HL-60 (cell line): ENCODE measurements at regions not wholly inside any gene's neighbourhood (a gene's known extent, or its start where the extent isn't known, plus 50 kb on each side); places are given as distances from the start of the nearest gene placed in this dataset.

ENCODE experiments used
- DNase-seq, 2 experiments: peaks; one replicate each; pipeline ENCODE4 v3.0.0-alpha.2; 2010 to 2020; ENCODE audit warnings: low read depth in 1 of 2, low spot score in 1 of 2
- H3K27ac ChIP-seq: fragments of 250-450 bp; sonication (Bioruptor Pico); replicated peaks from 2 replicates; pipeline ENCODE4 v1.5.1; 2020; ENCODE audit warnings: mild to moderate bottlenecking, moderate library complexity
- H3K27me3 ChIP-seq: fragments of 250-450 bp; sonication (Bioruptor Pico); 2 replicates; pipeline ENCODE4 v1.5.1; 2021; ENCODE audit warnings: mild to moderate bottlenecking, moderate library complexity; ENCODE audit not compliant: insufficient read depth, poor library complexity, severe bottlenecking
- H3K4me3 ChIP-seq: replicated peaks from 2 replicates; pipeline ENCODE4 v1.5.1; 2011; ENCODE audit warnings: mild to moderate bottlenecking, control low read depth, low read length; ENCODE audit not compliant: insufficient read depth
- CTCF ChIP-seq: IDR thresholded peaks from one replicate; pipeline ENCODE4 v1.5.1; 2011; ENCODE audit warnings: low read length, control low read depth, inconsistent platforms; ENCODE audit not compliant: insufficient read depth
- GABPA ChIP-seq: IDR thresholded peaks from 2 replicates; pipeline ENCODE4 v1.6.1; 2012; ENCODE audit warnings: low read depth
- POLR2AphosphoS5 ChIP-seq: IDR thresholded peaks from 2 replicates; pipeline ENCODE4 v1.6.1; 2012; ENCODE audit warnings: low read depth
- REST ChIP-seq: IDR thresholded peaks from 2 replicates; pipeline ENCODE4 v1.6.1; 2012; ENCODE audit warnings: low read depth; ENCODE audit not compliant: insufficient replicate concordance
- SPI1 ChIP-seq: IDR thresholded peaks from 2 replicates; pipeline ENCODE4 v1.6.1; 2012; ENCODE audit warnings: low read depth, mild to moderate bottlenecking, borderline replicate concordance

DNA sequence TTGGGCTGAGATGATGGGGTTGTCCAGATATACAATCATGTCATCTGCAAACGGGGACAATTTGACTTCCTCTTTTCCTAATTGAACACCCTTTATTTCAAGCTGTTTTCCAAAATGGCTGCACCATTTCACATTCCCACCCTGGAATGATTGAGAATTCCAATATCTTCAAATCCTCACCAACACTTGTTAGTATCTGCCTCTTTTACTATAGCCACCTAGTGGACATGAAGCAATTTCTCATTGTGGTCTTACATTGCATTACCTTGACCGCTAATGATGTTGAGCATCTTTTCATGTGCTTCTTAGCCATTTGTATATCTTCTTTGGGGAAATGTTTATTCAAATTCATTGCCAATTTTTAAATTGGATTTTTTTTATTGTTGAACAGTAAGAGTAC, 364.8 kb downstream of the SMARCA1 start:
- TF ChIP-seq POLR2AphosphoS5 (no peak), SPI1 (no peak), REST (no peak), GABPA (no peak), CTCF (no peak)
- no peak overlapping the region for H3K4me3 ChIP-seq
- no peak overlapping the region for H3K27ac ChIP-seq
- no peaks in the 10 kb centered on the region for H3K27me3 ChIP-seq
- no peak for DNase-seq

DNA sequence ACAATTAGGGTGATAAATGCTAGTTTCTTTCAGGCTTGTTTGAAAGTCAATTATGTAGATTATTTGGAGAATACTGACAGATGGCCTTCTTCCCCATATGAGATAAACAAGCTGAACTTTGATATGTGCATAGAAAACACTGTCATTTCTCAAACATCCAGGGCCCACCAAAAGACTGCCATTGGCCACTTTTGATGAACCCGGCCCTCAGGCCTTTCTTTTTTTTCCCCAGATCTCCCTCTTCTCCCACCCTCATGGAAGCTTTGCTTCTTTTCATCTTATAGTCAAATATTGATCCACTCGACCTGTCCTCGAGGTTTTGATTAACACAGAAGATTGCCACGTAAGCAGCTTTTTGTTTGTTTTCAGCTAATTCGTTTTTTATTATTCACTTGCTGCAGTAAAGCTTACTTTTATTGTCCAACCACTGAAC, 377.4 kb downstream of the SMARCA1 start:
- no peak overlapping the region for H3K4me3 ChIP-seq
- H3K27ac ChIP-seq: no peak overlapping the region
- TF ChIP-seq SPI1 (no peak), POLR2AphosphoS5 (no peak), GABPA (no peak), REST (no peak), CTCF (no peak)
- H3K27me3 ChIP-seq: no peaks in the 10 kb centered on the region
- DNase-seq: no peak

DNA sequence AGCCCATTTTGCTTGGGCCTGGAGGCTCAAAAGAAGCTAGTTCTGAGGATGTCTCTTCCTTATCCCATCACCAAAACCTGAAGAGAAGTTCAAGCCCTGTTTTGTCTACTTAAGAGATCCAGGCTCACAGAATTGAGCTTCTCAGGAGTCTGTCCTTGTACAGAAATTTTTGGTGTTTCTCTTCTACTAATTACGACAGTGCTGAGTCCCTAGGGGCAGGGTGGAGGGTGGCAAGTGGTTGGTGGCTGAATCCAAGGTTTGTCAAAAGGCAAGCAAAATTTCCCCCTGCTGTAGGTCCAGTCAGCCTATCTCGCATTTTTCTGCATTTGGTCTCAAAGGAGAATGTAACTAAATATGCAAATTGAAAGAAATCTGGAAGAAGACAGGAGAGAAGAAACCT, 377.9 kb downstream of the SMARCA1 start:
- Histone ChIP-seq H3K4me3 (no peak overlapping the region), H3K27ac (no peak overlapping the region), H3K27me3 (no peaks in the 10 kb centered on the region)
- no peak for TF ChIP-seq GABPA
- no peak for TF ChIP-seq POLR2AphosphoS5
- no peak for TF ChIP-seq SPI1
- no peak for TF ChIP-seq REST
- TF ChIP-seq CTCF: no peak
- DNase-seq: no peak
